Right lobe of liver (tissue), 4 donors: ENCODE measurements at regions not wholly inside any gene's neighbourhood (a gene's known extent, or its start where the extent isn't known, plus 50 kb on each side); places are given as distances from the start of the nearest gene placed in this dataset.

ENCODE experiments used
- POLR2A ChIP-seq: fragments of 450-650 bp; IDR thresholded peaks from one replicate; pipeline ENCODE4 v1.6.1; 2017; ENCODE audit warnings: antibody characterized with exemption, mild to moderate bottlenecking
- TF ChIP-seq, protein P1 (sequence below), 4 donors: fragments of 200-600 bp in 3 of 4; fragments of 450-650 bp in 1 of 4; IDR thresholded peaks; one replicate each; pipeline versions ENCODE4 v1.5.1 to v1.8.0; 2016 to 2022; ENCODE audit warnings: antibody characterized with exemption in 4 of 4, mild to moderate bottlenecking in 2 of 4
- donor health status: DM: no; HTN: no; CAD: no.
- donor health status: DM: no; HTN: no; CAD: no.
- donor health status: DM: no; HTN: yes; CAD: no.

- TF ChIP-seq POLR2A: no peak
- TF ChIP-seq, protein P1, sequence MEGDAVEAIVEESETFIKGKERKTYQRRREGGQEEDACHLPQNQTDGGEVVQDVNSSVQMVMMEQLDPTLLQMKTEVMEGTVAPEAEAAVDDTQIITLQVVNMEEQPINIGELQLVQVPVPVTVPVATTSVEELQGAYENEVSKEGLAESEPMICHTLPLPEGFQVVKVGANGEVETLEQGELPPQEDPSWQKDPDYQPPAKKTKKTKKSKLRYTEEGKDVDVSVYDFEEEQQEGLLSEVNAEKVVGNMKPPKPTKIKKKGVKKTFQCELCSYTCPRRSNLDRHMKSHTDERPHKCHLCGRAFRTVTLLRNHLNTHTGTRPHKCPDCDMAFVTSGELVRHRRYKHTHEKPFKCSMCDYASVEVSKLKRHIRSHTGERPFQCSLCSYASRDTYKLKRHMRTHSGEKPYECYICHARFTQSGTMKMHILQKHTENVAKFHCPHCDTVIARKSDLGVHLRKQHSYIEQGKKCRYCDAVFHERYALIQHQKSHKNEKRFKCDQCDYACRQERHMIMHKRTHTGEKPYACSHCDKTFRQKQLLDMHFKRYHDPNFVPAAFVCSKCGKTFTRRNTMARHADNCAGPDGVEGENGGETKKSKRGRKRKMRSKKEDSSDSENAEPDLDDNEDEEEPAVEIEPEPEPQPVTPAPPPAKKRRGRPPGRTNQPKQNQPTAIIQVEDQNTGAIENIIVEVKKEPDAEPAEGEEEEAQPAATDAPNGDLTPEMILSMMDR (IDR thresholded peaks at IDR 0.05): no peak
These were observed 149.6 kb downstream of the BUB3 start for GRCh38 chr10:123303581-123304337.
